Aorta (tissue), 5 donors: ENCODE measurements at regions not wholly inside any gene's neighbourhood (a gene's known extent, or its start where the extent isn't known, plus 50 kb on each side); places are given as distances from the start of the nearest gene placed in this dataset.
A peak's percentile ranks its signal among the peaks of the same experiment; 100 is the strongest.

Source experiments
- ATAC-seq: fragments of 200-7000 bp; cut with Tn5 transposase; one replicate; pipeline ENCODE4 v1.9.1; 2022; ENCODE audit warnings: moderate library complexity; ENCODE audit not compliant: low FRiP score
- DNase-seq, 2 donors: peaks; one replicate each; pipeline ENCODE4 v3.0.0-alpha.2; 2020
- H3K27ac ChIP-seq, 2 donors: one replicate each; pipeline ENCODE4 v1.5.1; 2013; ENCODE audit warnings: low read length in 2 of 2, mild to moderate bottlenecking in 2 of 2, moderate library complexity in 2 of 2, control low read depth in 1 of 2, inconsistent platforms in 1 of 2, low read depth in 1 of 2
- H3K27me3 ChIP-seq, 2 donors: one replicate each; pipeline ENCODE4 v1.6.1; 2013; ENCODE audit warnings: control low read depth in 1 of 2, low read length in 1 of 2, mild to moderate bottlenecking in 1 of 2, moderate library complexity in 1 of 2; ENCODE audit not compliant: insufficient read depth in 2 of 2, control insufficient read depth in 1 of 2
- H3K36me3 ChIP-seq, 2 donors: one replicate each; pipeline ENCODE4 v1.6.1; 2013; ENCODE audit warnings: control low read depth in 1 of 2, low read length in 1 of 2, mild to moderate bottlenecking in 1 of 2; ENCODE audit not compliant: insufficient read depth in 2 of 2, control insufficient read depth in 1 of 2
- H3K4me1 ChIP-seq, 2 donors: one replicate each; pipeline ENCODE4 v1.6.1; 2013; ENCODE audit warnings: low read length in 2 of 2, control low read depth in 1 of 2, mild to moderate bottlenecking in 1 of 2, moderate library complexity in 1 of 2; ENCODE audit not compliant: insufficient read depth in 2 of 2, control insufficient read depth in 1 of 2
- H3K4me3 ChIP-seq, 2 donors: one replicate each; pipeline ENCODE4 v1.5.1; 2013; ENCODE audit warnings: low read length in 2 of 2, control low read depth in 1 of 2, mild to moderate bottlenecking in 1 of 2
- H3K9me3 ChIP-seq: one replicate; pipeline ENCODE4 v1.6.1; 2013; ENCODE audit warnings: mild to moderate bottlenecking, low read length; ENCODE audit not compliant: control insufficient read depth
- WGBS, 2 donors: extraction: QIAGEN DNeasy Blood & Tissue Kit; methylation state at CpG; one replicate each; pipeline ENCODE4 v1.1.7; 2013; 5-methylcytosine and 5-hydroxymethylcytosine counted together
- intact Hi-C, 2 donors: fragments of 100-400 bp; cut with DNase I; formaldehyde crosslinking; loops; one replicate each; pipeline versions ENCODE4 v1.14.2 to v1.15.0; 2022
- donor health status: healthy with polysubstance abuse.
- donor health status: Bipolar disorder and iron deficiency.
- donor health status: DM: no; HTN: no; CAD: no.
- donor health status: DM: no; HTN: no; CAD: no.
- donor health status: DM: yes; HTN: yes; CAD: no.

DNA sequence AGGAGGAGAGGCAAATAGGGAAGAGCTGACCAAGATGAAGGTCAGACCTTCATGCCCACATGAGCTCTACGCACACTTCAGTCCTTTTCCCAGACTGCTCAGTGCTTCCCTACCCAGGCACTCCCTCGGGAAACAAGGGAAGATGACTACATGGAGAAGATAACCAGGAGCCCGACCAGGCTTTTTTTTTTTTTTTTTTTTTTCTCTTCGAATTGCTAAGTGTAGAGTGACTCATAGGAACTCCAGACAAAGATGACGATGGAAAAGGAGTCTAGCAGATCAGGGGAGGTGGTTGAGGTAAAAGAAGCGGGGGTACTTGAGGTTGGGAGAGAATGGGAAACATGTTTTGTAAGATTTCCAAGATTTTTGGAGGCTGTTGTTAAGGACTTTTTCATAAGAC lies 526.1 kb downstream of the BNC2 start:
- intact Hi-C loops = loop anchor here in 1 of 2 donors (10.0 kb wide), 1 partner anchor 170 kb away; no protein-coding TSS in a partner anchor

DNA sequence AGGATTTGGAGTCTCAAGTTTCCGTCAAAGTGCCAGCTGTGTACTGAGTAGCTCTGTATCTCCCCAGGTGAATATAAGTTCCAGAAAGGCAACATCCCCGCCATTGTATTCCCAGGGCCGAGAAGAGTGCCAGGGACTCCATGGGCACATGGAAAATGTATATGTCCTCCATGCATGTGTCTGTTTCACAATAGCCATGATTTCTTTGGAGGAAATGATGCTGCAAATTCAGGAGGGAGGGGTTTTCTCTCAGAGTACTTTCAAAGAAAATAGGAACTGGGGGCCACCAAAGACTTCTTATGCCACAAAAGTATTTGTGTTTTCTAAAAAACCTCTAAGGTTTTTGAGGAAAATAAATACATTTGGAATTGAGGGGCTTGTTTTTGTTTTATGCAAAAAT lies 524.6 kb downstream of the BNC2 start:
- DNase-seq (no peak), ATAC-seq (no peak)
- Histone ChIP-seq H3K4me1 (peaks cover 0 to 2% of the 10 kb centered on the region in 2 donors), H3K4me3 (no peak overlapping the region), H3K36me3 (no peaks in the 10 kb centered on the region), H3K9me3 (no peaks in the 10 kb centered on the region), H3K27ac (no peak overlapping the region), H3K27me3 (no peaks in the 10 kb centered on the region)
- intact Hi-C loops = loop anchor here in 1 of 2 donors (10.0 kb wide), 1 partner anchor 169 kb away; no protein-coding TSS in a partner anchor
- 97 to 98% methylated on average over 3 of the region's 3 CpGs for WGBS, 2 donors

More for the DNA sequence above, 526.1 kb downstream of the BNC2 start:
- H3K4me3 ChIP-seq = no peak overlapping the region
- peak; percentile 60 for ATAC-seq
- no peaks in the 10 kb centered on the region for H3K9me3 ChIP-seq
- no peak overlapping the region for H3K27ac ChIP-seq
- peaks cover 0 to 2% of the 10 kb centered on the region in 2 donors for H3K4me1 ChIP-seq
- no peaks in the 10 kb centered on the region for H3K36me3 ChIP-seq
- DNase-seq = no peak
- no peaks in the 10 kb centered on the region for H3K27me3 ChIP-seq
- WGBS, 2 donors = 76 to 81% methylated on average over 6 of the region's 6 CpGs

DNA sequence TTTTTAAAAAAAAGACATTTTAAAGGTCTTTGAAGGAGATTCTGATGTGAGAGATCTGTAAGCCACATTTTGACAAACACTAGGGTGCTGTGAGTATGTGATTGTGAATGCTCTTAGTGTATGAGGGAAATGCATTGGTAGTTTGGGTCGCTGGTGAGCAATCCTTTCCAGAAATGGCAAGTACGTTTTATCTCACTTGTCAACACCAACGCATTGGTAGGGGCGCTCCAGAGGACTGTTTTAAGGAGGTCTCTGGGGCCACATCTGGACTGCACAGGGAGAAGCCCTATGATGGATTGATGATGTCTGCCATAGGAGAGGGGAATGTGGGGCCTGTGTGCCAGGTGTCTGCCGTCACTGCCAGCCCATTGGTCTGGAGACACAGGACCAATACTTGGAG lies 522.6 kb downstream of the BNC2 start:
- 73 to 81% methylated on average over 5 of the region's 5 CpGs for WGBS, 2 donors
- intact Hi-C loops = loop anchor here in 1 of 2 donors (10.0 kb wide), 1 partner anchor 167 kb away; no protein-coding TSS in a partner anchor

DNA sequence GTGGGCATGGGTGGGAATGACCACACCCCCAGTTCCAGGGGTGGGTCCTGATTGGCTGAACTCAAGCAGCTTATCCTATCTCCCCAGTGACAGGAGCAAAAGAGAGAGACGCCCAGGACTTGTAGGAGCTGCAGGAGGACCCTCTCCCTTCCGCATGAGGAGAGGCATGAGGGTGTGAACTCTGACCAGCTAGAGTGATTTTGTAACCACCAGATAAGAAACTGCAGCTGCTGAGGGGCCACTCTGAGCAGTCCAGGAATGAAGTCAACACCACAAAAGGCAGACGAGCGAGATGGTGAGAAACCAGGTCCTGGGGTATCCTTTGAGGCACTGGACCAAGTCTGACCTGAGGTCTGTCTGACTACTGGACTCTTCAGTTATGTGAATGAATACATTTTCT lies 521.9 kb downstream of the BNC2 start:
- intact Hi-C loops = loop anchor here in 1 of 2 donors (10.0 kb wide), 1 partner anchor 166 kb away; no protein-coding TSS in a partner anchor
- DNase-seq = no peak

More for the DNA sequence above, 522.6 kb downstream of the BNC2 start:
- H3K4me1 ChIP-seq = peaks cover 0 to 2% of the 10 kb centered on the region in 2 donors
- H3K4me3 ChIP-seq = no peak overlapping the region
- no peaks in the 10 kb centered on the region for H3K9me3 ChIP-seq
- no peaks in the 10 kb centered on the region for H3K27me3 ChIP-seq
- H3K27ac ChIP-seq = no peak overlapping the region
- no peaks in the 10 kb centered on the region for H3K36me3 ChIP-seq
- no peak for ATAC-seq
- DNase-seq = no peak

DNA sequence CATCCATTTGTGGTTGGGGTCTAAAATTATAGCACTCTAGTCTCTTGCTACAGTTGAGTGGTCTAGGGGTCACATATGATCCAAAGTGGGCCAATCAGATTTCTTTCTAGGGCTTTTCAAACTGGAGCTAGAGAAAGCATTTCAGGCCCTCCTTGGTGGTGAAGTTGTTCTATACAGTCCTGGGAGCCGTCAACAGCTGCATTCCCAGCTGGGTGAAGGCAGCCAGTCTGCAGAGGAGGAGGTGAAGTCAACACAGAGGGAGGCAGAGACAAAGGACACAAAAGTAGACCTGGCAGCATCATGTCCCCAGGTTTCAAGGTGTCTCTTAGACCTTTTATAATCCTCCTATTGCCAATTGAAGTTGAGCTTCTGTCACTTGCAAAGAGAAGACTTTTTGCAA lies 518.2 kb downstream of the BNC2 start:
- no peaks in the 10 kb centered on the region for H3K36me3 ChIP-seq
- no peak overlapping the region for H3K4me3 ChIP-seq
- H3K27me3 ChIP-seq = no peaks in the 10 kb centered on the region
- H3K4me1 ChIP-seq = no peaks in the 10 kb centered on the region
- ATAC-seq = no peak
- DNase-seq = no peak
- 93 to 96% methylated on average over 1 of the region's 1 CpG for WGBS, 2 donors
- no peak overlapping the region for H3K27ac ChIP-seq
- H3K9me3 ChIP-seq = no peaks in the 10 kb centered on the region
- intact Hi-C loops = no loop called here

More for the DNA sequence above, 521.9 kb downstream of the BNC2 start:
- Histone ChIP-seq H3K4me1 (peaks cover 0 to 2% of the 10 kb centered on the region in 2 donors), H3K9me3 (no peaks in the 10 kb centered on the region), H3K27me3 (no peaks in the 10 kb centered on the region), H3K27ac (no peak overlapping the region), H3K36me3 (no peaks in the 10 kb centered on the region), H3K4me3 (no peak overlapping the region)
- 90 to 94% methylated on average over 4 of the region's 4 CpGs for WGBS, 2 donors
- no peak for ATAC-seq

DNA sequence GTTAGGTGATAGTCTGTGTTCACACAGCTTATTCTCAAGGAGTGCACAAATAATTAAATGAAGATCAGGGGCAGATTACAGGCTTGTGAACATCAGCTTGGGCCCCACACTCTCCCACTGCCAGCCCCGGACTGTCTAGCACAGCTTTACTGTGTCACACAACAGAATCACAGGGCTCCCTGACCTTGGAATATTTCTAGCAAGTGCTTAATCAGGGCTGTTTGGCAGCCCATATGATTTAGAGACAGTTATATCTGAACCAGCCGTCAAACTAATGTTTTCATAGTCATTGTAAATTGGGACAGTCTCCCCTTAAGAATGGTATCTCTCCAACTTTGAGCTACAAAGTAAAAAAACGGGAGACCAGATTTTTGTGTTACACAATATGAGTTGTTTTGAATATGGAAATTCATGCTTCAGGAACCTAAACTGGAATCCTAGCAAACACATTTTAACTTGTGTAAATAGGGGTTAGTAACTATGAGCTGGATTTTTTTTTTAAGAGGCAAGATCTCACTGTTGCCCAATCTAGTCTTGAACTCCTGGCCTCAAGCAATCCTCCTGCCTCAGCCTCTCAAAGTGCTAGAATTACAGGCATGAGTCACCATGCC lies 517.6 kb downstream of the BNC2 start:
- DNase-seq (no peak), ATAC-seq (no peak)
- no peaks in the 10 kb centered on the region for H3K27me3 ChIP-seq
- 19 to 22% methylated on average over 3 of the region's 3 CpGs for WGBS, 2 donors
- H3K9me3 ChIP-seq = no peaks in the 10 kb centered on the region
- H3K27ac ChIP-seq = no peak overlapping the region
- H3K4me3 ChIP-seq = no peak overlapping the region
- H3K36me3 ChIP-seq = no peaks in the 10 kb centered on the region
- intact Hi-C loops = no loop called here
- no peaks in the 10 kb centered on the region for H3K4me1 ChIP-seq

DNA sequence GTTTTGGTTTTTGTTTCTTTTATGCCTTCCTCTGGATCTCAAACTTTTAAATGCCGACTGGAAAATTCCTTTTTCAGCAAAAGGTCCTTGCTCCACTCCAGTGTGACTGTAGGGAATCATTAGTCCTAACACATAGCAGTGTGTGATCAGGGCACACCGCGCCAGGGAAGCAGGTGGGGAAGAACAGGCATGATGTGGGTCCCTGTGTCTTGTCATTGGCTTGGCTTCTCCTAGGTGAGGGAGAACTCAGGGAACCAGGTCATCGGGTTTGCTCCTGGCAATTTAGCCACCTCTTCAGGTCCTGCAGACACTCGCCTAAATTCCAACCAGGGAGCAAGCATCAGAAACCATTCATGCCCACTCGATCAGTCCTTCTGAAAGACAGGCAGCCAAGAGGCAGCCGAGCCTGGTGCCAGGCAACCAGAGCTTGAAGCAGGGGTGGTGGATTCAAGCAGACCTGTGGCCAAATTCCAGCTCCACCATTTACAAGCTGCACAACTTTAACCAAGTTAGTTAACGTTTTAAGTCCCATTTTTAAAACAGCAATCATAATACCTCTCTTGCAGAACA lies 514.2 kb downstream of the BNC2 start:
- no peak for ATAC-seq
- Histone ChIP-seq H3K27me3 (no peaks in the 10 kb centered on the region), H3K9me3 (no peaks in the 10 kb centered on the region), H3K4me3 (no peak overlapping the region), H3K27ac (no peak overlapping the region), H3K36me3 (no peaks in the 10 kb centered on the region), H3K4me1 (no peaks in the 10 kb centered on the region)
- intact Hi-C loops = no loop called here
- no peak for DNase-seq
- WGBS, 2 donors = 64 to 69% methylated on average over 8 of the region's 8 CpGs

DNA sequence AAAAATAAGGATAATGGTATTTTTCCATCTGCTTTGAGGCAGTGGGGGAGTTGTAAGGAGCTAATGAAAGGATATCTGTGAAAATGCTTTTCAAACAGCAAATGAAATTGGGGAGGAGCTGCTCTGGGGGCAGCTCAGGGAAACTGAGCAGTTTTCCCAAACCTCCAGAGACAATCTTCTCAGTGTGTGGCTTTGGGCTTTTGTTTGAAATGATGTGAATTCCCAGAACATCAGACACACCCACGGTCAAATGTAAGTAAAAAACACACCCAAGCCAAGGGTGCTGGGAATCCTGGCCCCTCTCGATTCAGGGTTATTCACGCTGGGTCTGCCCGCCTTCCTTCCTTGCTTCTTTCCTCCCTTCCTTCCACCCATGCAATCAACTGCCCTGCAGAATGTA lies 512.6 kb downstream of the BNC2 start:
- DNase-seq (no peak), ATAC-seq (no peak)
- intact Hi-C loops = no loop called here

DNA sequence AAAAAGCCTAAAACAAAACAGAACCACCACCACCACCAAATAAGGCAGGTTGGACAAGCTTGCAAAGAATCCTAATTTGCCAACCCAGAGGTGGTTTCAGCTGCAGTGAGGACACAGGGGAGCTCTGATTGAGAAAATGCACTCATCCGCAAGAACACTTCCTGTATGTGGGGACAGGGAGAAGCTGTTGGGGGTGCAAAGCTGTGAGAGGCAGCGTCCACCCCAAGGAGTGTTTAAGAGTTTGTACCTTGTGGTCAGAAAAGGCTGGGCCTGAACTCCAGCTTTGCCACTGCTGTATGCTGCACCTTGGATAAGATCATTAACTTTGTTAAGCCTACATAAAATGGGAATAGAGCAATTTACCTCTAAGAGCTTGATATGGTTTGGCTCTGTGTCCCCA lies 511.7 kb downstream of the BNC2 start:
- intact Hi-C loops = no loop called here
- ATAC-seq = no peak
- no peaks in the 10 kb centered on the region for H3K27me3 ChIP-seq
- no peak overlapping the region for H3K27ac ChIP-seq
- H3K4me1 ChIP-seq = no peaks in the 10 kb centered on the region
- DNase-seq = no peak
- no peak overlapping the region for H3K4me3 ChIP-seq
- WGBS, 2 donors = 91 to 96% methylated on average over 2 of the region's 2 CpGs
- no peaks in the 10 kb centered on the region for H3K36me3 ChIP-seq
- no peaks in the 10 kb centered on the region for H3K9me3 ChIP-seq

More for the DNA sequence above, 512.6 kb downstream of the BNC2 start:
- Histone ChIP-seq H3K4me3 (no peak overlapping the region), H3K9me3 (no peaks in the 10 kb centered on the region), H3K36me3 (no peaks in the 10 kb centered on the region), H3K27ac (no peak overlapping the region), H3K27me3 (no peaks in the 10 kb centered on the region), H3K4me1 (no peaks in the 10 kb centered on the region)
- 95 to 96% methylated on average over 4 of the region's 4 CpGs for WGBS, 2 donors
